ENCODE measurements at regions not wholly inside any gene's neighbourhood (a gene's known extent, or its start where the extent isn't known, plus 50 kb on each side); places are given as distances from the start of the nearest gene placed in this dataset.

DNA sequence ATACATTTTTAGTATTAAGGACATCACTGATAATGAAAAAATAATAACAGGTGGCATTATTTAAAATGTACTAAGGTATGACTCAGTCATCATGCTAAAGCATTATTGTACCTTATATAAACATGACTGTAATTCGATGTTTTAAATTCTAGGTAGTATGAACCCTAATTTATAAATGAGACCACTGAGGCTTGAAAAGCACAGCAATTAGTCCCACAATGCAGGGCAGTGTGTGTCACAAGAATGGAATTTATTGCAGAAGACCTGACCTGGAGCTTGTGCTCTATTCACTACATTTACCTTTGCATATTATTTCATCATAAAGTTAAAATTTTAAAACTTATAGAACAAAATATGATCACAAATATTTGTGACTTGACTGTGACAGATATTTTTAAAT is 358.5 kb upstream of the DSEL start:
- CTCF ChIA-PET: no interaction called here
- H3K4me3 ChIP-seq (ENCODE audit: low read depth, low read length): no peak overlapping the region
- POLR2A ChIA-PET: no interaction called here
- no peak for DNase-seq (ENCODE audit: low read depth)
- no peaks in the 10 kb centered on the region for H3K27me3 ChIP-seq (ENCODE audit: control insufficient read depth, insufficient read depth, low read length)
- TF ChIP-seq, protein P1, sequence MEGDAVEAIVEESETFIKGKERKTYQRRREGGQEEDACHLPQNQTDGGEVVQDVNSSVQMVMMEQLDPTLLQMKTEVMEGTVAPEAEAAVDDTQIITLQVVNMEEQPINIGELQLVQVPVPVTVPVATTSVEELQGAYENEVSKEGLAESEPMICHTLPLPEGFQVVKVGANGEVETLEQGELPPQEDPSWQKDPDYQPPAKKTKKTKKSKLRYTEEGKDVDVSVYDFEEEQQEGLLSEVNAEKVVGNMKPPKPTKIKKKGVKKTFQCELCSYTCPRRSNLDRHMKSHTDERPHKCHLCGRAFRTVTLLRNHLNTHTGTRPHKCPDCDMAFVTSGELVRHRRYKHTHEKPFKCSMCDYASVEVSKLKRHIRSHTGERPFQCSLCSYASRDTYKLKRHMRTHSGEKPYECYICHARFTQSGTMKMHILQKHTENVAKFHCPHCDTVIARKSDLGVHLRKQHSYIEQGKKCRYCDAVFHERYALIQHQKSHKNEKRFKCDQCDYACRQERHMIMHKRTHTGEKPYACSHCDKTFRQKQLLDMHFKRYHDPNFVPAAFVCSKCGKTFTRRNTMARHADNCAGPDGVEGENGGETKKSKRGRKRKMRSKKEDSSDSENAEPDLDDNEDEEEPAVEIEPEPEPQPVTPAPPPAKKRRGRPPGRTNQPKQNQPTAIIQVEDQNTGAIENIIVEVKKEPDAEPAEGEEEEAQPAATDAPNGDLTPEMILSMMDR (IDR thresholded peaks at IDR 0.05; ENCODE audit: insufficient read depth, low read depth, low read length): no peak
- no peaks in the 10 kb centered on the region for H3K36me3 ChIP-seq (ENCODE audit: control insufficient read depth, insufficient read depth, low read length)

DNA sequence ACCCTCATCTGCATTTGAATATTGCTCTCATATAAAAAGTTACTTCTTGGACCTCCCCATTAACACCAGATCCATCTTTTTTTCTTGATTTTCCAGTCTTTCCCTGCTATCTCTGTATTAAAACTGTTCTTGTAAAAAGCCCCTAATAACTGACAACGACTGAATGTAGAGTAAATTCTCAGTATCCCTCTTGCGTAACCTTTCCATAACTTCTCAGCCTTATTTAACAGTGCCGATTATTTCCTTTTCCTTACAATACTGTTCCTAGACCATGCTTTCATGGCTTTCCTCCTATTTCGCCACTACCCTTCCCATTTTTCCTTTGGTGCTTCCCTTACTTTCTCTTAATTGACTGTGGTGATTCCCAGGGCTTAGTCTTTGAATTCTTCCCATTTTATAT is 348.9 kb upstream of the DSEL start:
- ChIA-PET CTCF (no interaction called here), POLR2A (no interaction called here)
- Histone ChIP-seq H3K4me3 (ENCODE audit: low read depth, low read length) (no peak overlapping the region), H3K36me3 (ENCODE audit: control insufficient read depth, insufficient read depth, low read length) (no peaks in the 10 kb centered on the region), H3K27me3 (ENCODE audit: control insufficient read depth, insufficient read depth, low read length) (no peaks in the 10 kb centered on the region)
- no peak for DNase-seq (ENCODE audit: low read depth)
- TF ChIP-seq, protein P1 (IDR thresholded peaks at IDR 0.05; ENCODE audit: insufficient read depth, low read depth, low read length): no peak

DNA sequence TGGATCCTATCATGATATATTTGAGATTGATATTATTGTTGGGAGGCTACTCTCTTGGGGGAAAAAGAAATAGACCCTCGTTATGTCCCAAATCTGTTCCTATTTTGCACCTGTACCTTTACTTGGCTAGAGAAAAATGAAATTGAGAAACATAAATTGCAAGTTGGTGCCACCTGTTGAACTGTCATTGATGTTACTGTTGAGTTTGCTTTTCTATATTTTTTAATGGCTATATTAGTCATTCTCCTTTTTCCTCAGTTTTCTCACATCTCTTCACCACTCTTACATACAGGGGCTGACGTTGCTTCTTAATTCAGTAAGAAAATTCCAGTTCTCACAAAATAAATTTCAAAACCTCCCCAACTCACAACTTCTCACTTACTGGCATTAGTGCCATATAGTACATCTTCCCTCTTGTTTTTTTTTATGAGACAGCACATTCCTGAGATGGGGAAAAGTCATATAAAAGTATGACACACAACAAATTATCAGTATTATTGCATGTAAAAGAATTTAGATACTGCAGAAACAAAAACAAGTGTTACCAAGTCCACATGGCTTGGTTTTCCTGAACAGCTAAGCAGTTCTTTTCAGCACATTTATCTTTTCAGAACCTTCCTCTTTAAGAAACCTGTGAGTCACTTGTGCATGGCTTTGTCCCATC is 348.3 kb upstream of the DSEL start:
- peak; percentile 99 for DNase-seq (ENCODE audit: low read depth)
- Histone ChIP-seq H3K4me3 (ENCODE audit: low read depth, low read length) (no peak overlapping the region), H3K27me3 (ENCODE audit: control insufficient read depth, insufficient read depth, low read length) (no peaks in the 10 kb centered on the region), H3K36me3 (ENCODE audit: control insufficient read depth, insufficient read depth, low read length) (no peaks in the 10 kb centered on the region)
- POLR2A ChIA-PET: interaction anchor here (0.6 to 0.7 kb wide), 2 partner anchors 357 to 640 kb away, joined by 3 to 10 read pairs; no protein-coding TSS in a partner anchor
- TF ChIP-seq, protein P1 (IDR thresholded peaks at IDR 0.05; ENCODE audit: insufficient read depth, low read depth, low read length): no peak
- CTCF ChIA-PET: interaction anchor here (0.7 kb wide), 1 partner anchor 195 kb away, joined by 3 read pairs; no protein-coding TSS in a partner anchor

DNA sequence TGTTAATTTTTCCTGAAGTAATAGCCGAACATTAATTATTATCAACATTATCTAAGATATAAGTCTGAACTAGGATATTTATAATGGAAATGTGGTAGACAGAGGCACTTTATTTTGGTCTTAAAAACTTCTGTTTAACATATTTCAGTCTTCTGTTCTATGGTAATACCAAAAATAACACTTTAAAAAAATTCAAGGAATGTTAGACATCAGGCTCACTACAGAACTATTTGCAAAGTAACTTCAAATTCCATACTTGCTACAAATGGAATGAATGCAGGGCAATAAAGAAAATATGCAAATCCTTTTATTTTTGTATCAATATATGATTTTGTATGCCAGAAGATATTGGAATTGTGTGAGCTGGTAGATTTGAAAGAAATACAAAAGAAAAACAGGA is 345.5 kb upstream of the DSEL start:
- DNase-seq (ENCODE audit: low read depth): no peak
- no peak overlapping the region for H3K4me3 ChIP-seq (ENCODE audit: low read depth, low read length)
- no peaks in the 10 kb centered on the region for H3K27me3 ChIP-seq (ENCODE audit: control insufficient read depth, insufficient read depth, low read length)
- ChIA-PET POLR2A (interaction anchor here (0.6 kb wide), 1 partner anchor 136 kb away, joined by 3 read pairs; no protein-coding TSS in a partner anchor), CTCF (interaction anchor here (2.0 kb wide), 1 partner anchor 815 kb away, joined by 5 read pairs; no protein-coding TSS in a partner anchor)
- TF ChIP-seq, protein P1 (IDR thresholded peaks at IDR 0.05; ENCODE audit: insufficient read depth, low read depth, low read length): no peak
- no peaks in the 10 kb centered on the region for H3K36me3 ChIP-seq (ENCODE audit: control insufficient read depth, insufficient read depth, low read length)

DNA sequence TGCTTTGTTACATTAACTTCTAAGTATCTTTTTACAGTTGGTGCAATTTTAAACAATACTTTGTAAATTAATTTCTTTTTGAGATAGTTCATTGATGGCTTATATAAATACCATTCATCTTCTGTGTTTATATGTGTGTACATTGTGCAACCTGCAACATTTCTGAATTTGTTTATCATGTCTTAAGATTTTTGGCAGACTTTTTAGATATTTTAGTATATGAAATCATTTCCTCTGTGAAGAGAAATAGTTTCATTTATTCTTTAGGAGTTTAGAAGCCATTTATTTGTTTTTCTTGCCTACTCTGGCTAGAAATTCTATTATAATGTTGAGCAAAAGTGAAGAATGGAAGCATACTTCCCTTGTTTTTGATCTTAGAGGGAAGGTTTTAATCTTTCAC is 337.8 kb upstream of the DSEL start:
- DNase-seq (ENCODE audit: low read depth): no peak
- TF ChIP-seq, protein P1 (IDR thresholded peaks at IDR 0.05; ENCODE audit: insufficient read depth, low read depth, low read length): no peak
- Histone ChIP-seq H3K4me3 (ENCODE audit: low read depth, low read length) (no peak overlapping the region), H3K27me3 (ENCODE audit: control insufficient read depth, insufficient read depth, low read length) (no peaks in the 10 kb centered on the region), H3K36me3 (ENCODE audit: control insufficient read depth, insufficient read depth, low read length) (no peaks in the 10 kb centered on the region)
- ChIA-PET POLR2A (no interaction called here), CTCF (no interaction called here)
